Right lobe of liver (tissue), 4 donors: ENCODE measurements at regions not wholly inside any gene's neighbourhood (a gene's known extent, or its start where the extent isn't known, plus 50 kb on each side); places are given as distances from the start of the nearest gene placed in this dataset.

ENCODE experiments used
- POLR2A ChIP-seq: fragments of 450-650 bp; IDR thresholded peaks from one replicate; pipeline ENCODE4 v1.6.1; 2017; ENCODE audit warnings: antibody characterized with exemption, mild to moderate bottlenecking
- TF ChIP-seq, protein P1 (sequence below), 4 donors: fragments of 200-600 bp in 3 of 4; fragments of 450-650 bp in 1 of 4; IDR thresholded peaks; one replicate each; pipeline versions ENCODE4 v1.5.1 to v1.8.0; 2016 to 2022; ENCODE audit warnings: antibody characterized with exemption in 4 of 4, mild to moderate bottlenecking in 2 of 4
- donor health status: DM: no; HTN: no; CAD: no.
- donor health status: DM: no; HTN: no; CAD: no.
- donor health status: DM: no; HTN: yes; CAD: no.

DNA sequence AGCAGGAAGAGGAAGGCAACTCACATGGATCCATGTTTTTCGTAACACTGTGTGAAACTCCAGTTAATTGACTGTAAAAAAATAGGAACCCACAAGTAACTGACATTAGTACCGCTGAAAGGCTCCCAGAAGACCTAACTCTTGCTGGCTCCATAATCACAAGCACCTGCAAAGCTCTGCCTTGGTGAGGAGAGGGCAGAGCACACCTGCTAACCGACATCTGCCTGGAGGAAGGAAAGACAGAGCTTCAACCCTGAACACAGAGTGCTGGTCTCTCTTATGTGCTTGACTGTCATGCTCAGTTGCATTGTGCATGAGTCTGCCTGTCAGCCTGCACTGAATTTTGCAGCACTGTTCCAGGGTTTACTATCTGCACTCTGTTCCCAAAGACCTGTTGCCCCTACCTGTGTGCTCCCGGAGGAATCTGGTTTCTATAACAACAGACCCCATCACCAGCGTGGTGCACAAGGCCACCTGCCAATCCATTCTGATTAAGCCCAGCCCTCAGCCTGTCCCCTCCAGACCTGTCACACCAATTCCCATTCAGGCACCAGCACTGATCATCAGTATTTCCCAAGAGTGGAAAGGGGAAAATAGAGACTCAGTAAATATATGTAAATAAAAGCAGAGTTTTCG lies 63.1 kb upstream of the ANKRD1 start:
- TF ChIP-seq POLR2A, result no peak
- TF ChIP-seq, protein P1, sequence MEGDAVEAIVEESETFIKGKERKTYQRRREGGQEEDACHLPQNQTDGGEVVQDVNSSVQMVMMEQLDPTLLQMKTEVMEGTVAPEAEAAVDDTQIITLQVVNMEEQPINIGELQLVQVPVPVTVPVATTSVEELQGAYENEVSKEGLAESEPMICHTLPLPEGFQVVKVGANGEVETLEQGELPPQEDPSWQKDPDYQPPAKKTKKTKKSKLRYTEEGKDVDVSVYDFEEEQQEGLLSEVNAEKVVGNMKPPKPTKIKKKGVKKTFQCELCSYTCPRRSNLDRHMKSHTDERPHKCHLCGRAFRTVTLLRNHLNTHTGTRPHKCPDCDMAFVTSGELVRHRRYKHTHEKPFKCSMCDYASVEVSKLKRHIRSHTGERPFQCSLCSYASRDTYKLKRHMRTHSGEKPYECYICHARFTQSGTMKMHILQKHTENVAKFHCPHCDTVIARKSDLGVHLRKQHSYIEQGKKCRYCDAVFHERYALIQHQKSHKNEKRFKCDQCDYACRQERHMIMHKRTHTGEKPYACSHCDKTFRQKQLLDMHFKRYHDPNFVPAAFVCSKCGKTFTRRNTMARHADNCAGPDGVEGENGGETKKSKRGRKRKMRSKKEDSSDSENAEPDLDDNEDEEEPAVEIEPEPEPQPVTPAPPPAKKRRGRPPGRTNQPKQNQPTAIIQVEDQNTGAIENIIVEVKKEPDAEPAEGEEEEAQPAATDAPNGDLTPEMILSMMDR (IDR thresholded peaks at IDR 0.05), result no peak
